AG09319 (cell line): ENCODE measurements at regions not wholly inside any gene's neighbourhood (a gene's known extent, or its start where the extent isn't known, plus 50 kb on each side); places are given as distances from the start of the nearest gene placed in this dataset.

ENCODE experiments used
- DNase-seq: peaks from one replicate; pipeline ENCODE4 v3.0.0-alpha.2; 2010; ENCODE audit warnings: low read depth; ENCODE audit errors: extremely low read depth
- TF ChIP-seq, protein P1 (sequence below): IDR thresholded peaks from 2 replicates; pipeline ENCODE4 v1.5.1; 2011; ENCODE audit warnings: low read depth, mild to moderate bottlenecking, inconsistent platforms, low read length, moderate library complexity

DNA sequence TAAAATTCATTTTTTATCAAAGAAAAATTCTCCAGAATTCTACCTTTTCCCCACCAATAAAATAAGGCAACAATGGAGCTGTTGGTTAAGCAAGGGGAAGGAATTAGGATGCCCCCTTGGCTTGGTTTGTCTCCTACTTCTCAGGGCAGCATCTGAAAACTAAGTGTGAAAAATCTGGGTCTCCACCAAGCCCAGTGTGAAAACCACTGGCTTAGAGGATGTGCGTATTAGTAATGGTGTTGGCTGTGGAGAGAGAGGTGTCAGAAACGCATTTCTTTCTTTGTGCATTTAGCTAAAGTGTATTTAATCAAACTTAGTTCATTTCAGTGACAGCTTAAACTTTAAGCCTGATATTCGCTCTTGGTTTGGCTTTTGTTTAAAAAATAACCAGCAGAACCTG lies 662.7 kb downstream of the MCTP2 start:
- TF ChIP-seq, protein P1, sequence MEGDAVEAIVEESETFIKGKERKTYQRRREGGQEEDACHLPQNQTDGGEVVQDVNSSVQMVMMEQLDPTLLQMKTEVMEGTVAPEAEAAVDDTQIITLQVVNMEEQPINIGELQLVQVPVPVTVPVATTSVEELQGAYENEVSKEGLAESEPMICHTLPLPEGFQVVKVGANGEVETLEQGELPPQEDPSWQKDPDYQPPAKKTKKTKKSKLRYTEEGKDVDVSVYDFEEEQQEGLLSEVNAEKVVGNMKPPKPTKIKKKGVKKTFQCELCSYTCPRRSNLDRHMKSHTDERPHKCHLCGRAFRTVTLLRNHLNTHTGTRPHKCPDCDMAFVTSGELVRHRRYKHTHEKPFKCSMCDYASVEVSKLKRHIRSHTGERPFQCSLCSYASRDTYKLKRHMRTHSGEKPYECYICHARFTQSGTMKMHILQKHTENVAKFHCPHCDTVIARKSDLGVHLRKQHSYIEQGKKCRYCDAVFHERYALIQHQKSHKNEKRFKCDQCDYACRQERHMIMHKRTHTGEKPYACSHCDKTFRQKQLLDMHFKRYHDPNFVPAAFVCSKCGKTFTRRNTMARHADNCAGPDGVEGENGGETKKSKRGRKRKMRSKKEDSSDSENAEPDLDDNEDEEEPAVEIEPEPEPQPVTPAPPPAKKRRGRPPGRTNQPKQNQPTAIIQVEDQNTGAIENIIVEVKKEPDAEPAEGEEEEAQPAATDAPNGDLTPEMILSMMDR = no peak
- no peak for DNase-seq

- TF ChIP-seq, protein P1 = no peak
- no peak for DNase-seq
Observed at GRCh38 chr15:94909510-94909909, 678.1 kb downstream of the MCTP2 start.

DNA sequence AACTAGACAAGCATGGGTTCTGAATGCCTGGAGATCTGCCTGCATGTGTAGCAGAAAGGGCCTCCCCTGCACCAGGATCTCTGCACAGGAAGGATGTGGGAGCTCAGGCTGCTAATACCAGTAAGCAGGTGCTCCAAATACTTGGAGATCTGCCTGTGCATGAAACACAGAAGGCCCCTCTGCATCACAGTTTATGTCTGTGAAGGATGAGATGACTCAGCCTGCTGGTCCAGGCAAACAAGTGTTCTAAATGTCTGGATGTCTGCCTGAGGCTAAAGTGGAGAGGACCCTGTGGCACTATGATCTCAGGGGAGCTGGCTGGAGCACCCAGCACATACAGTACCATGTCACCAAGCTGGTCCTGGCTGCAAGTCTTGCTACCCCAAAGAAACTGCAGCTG lies 678.8 kb downstream of the MCTP2 start:
- DNase-seq = no peak
- TF ChIP-seq, protein P1 = no peak

GRCh38 chr15:94912760-94913159 lies 681.4 kb downstream of the MCTP2 start:
- no peak for DNase-seq
- TF ChIP-seq, protein P1 = no peak

DNA sequence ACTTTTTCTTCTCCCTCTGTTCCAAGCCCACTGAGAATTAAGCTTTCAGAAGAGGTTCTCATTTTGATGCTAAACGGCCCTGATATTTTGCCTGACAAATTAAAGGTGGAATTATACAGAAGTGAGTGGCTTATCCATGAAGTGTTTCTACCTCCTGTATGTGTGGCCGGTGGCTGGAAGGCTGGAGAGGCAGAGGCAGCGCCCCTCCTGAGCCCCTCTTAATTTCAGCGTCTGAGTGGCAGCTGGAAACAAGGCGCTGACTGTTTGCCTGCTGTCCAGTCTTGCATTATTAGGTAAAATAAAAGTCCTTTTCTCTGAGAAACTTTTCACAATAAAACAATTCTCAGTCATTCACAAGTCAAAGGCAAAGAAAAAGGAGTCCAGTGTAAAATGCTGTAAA lies 685.7 kb downstream of the MCTP2 start:
- TF ChIP-seq, protein P1 = no peak
- DNase-seq = no peak

GRCh38 chr15:94921936-94922335 lies 690.6 kb downstream of the MCTP2 start:
- no peak for DNase-seq
- TF ChIP-seq, protein P1 = no peak

DNA sequence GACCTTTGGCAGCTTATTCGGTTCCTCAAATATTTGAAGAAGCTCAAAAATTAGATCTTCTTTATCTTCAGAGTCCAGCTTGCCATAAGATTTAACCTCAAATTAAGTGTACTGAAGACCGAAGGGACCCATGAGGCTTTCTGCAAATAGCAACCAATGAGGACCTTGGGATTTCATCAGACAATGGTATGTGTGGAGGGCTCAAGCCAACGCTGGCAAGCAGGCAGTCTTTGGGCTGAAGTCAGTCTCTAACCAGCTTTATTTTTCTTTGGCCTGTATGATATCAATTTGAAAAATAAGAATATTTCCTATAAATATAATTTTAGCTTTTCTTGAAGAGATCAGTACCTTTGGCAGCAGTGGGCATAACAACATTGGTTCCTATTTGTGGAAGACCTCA lies 692.7 kb downstream of the MCTP2 start:
- TF ChIP-seq, protein P1 = no peak
- no peak for DNase-seq
